HG03064 (cell line): ENCODE measurements at regions not wholly inside any gene's neighbourhood (a gene's known extent, or its start where the extent isn't known, plus 50 kb on each side); places are given as distances from the start of the nearest gene placed in this dataset.

ENCODE experiments used
- ATAC-seq: cut with Tn5 transposase; IDR thresholded peaks from one replicate; pipeline ENCODE4 v1.9.1; 2021; ENCODE audit warnings: low read depth; ENCODE audit not compliant: unreplicated experiment

- peak; percentile 94 for ATAC-seq
Measured at GRCh38 chr9:103397868-103398600, 402.9 kb downstream of the CYLC2 start.

DNA sequence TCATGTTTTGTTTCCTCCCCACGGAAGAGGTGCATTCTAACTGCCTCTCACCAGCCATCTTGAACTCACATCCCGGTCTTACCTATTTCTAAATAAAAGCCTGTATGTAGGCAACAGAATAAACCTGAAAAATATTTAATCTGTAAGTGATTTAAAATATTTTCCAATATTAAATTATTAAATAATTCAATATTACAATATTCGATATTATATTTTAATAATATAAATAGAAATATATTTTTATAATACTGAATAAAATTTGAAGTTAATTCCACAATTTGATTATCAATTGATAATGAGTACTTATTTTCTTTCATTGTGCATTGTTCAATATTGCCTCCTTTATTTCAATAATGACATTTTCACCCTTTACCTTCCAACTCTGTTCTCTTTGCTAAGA lies 404.4 kb downstream of the CYLC2 start:
- no peak for ATAC-seq

- ATAC-seq = no peak
Measured at GRCh38 chr9:103407260-103407659, 412.1 kb downstream of the CYLC2 start.

GRCh38 chr9:103410059-103410458 lies 414.9 kb downstream of the CYLC2 start:
- no peak for ATAC-seq

DNA sequence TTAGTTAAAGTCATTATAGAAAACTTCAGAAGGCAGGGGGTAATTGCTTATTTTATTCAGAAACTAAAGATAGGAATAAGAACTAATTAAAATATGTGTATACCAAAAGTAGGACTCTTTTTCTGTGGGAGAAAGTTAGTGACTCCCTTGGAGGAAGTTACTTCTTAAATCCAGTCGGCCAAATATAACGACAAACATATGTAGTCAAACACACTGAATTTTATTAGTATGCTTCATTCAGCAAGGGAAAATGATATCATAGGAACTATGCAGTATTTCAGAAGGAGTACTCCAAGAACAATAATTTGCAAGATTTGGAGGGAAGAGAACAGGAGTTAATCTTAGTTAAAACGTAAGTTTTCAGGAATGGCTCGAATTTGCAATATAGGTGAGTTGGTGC lies 432.6 kb downstream of the CYLC2 start:
- no peak for ATAC-seq

- ATAC-seq = no peak
Measured at GRCh38 chr9:103430469-103430868, 435.3 kb downstream of the CYLC2 start.

DNA sequence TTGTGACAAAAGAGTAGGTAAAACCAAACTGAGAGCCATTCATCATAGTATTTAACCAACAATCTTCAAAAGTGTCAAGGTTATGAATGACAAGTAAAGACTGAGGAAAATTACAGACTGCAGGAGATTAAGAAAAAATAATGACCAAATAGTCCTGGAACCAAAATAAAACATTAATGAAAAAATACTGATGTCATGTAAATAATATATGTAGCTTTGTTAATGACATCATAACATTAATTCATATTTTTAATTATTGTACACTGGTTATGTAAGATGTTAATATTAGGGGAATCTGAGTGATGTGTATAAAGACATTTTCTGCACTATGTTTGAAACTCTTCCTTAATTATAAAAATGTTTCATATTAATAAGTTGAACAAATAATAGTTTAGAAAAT lies 436.7 kb downstream of the CYLC2 start:
- no peak for ATAC-seq

GRCh38 chr9:103444176-103444575 lies 449.0 kb downstream of the CYLC2 start:
- no peak for ATAC-seq

GRCh38 chr9:103458826-103459225 lies 463.7 kb downstream of the CYLC2 start:
- ATAC-seq = no peak

- no peak for ATAC-seq
Measured at GRCh38 chr9:103471241-103471640, 476.1 kb downstream of the CYLC2 start.

GRCh38 chr9:103474156-103474555 lies 479.0 kb downstream of the CYLC2 start:
- no peak for ATAC-seq

GRCh38 chr9:103483471-103484096 lies 488.5 kb downstream of the CYLC2 start:
- ATAC-seq = no peak

- ATAC-seq = no peak
Measured at GRCh38 chr9:103485138-103485537, 490.0 kb downstream of the CYLC2 start.

DNA sequence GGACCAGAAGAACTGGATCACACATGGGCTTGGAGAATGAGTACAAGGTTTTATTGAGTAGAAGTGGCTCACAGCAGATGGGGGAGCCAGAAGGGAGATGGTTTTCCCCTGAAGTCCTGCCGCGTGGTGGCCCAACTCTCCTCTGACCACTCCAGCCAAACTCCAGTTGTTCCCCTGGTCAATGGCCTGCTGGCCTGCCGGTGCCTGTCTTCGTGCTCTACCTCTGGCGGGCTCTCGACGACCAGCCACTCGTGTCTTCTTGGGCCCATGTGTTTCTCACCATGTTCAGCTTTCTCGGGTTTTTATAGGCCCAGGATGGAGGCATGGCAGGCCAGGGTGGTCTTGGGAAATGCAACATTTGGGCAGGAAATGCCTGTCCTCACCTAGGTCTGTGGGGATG lies 519.6 kb downstream of the CYLC2 start:
- no peak for ATAC-seq

GRCh38 chr9:103522409-103522808 lies 527.3 kb downstream of the CYLC2 start:
- ATAC-seq = no peak

- ATAC-seq = no peak
Measured at GRCh38 chr9:103530934-103531333, 535.8 kb downstream of the CYLC2 start.

DNA sequence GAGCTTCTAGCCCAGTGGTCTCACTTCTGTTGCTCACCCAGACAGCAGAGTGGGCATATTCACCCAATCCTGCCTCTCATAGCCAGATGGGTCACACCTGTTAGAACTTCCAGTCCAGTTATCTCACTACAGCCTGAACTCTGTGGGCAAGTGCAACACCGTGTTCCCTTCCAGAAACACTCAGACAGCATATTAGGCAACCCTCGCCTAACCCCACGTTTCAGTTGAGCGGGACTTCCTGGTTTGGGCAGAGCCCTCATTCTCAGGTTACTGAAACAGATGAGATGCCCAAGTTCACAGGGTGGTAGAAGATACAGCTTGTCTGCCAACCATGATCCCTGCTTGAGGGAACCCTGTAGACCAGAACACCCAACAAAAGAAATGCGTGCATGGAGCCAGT lies 538.2 kb downstream of the CYLC2 start:
- ATAC-seq = no peak

GRCh38 chr9:103537426-103537825 lies 542.3 kb downstream of the CYLC2 start:
- ATAC-seq = no peak

- no peak for ATAC-seq
Measured at GRCh38 chr9:103545260-103545659, 548.8 kb upstream of the SMC2 start.

- no peak for ATAC-seq
Measured at GRCh38 chr9:103552712-103553111, 541.4 kb upstream of the SMC2 start.

DNA sequence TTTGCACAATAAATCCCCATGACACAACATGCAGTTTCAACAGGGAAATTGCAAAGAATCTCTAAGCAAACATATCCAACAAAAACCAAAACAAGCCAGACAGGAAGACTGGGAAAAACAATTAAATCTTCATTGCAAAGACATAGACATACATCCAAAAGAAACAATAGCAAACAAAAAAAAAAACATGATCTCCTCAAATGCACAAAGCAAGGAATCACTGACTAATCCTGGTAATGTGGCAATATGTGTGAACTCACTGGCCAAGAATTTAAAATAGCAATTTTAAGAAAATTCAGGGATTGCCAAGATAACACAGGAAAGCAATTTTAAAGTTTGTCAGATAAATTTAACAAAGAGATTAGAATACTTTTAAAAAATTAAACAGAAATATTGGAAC lies 520.1 kb upstream of the SMC2 start:
- no peak for ATAC-seq

- no peak for ATAC-seq
Measured at GRCh38 chr9:103586721-103587120, 507.4 kb upstream of the SMC2 start.
